HCT116 (cell line): ENCODE measurements at regions not wholly inside any gene's neighbourhood (a gene's known extent, or its start where the extent isn't known, plus 50 kb on each side); places are given as distances from the start of the nearest gene placed in this dataset.

Experiments
- ATAC-seq: fragments of 200-7000 bp; cut with Tn5 transposase; 2 replicates; pipeline ENCODE4 v1.9.1; 2020; ENCODE audit warnings: mild to moderate bottlenecking, moderate library complexity
- BruUV-seq: library from RNA; stranded (reverse); fragments of 400-500 nt; replicated peaks from 2 replicates; lab custom pipeline; 2021; lab: Mats Ljungman, UMichigan
- CTCF ChIA-PET: fragments of 300-600 bp; sonication (Branson Sonifier 250); formaldehyde crosslinking; loops from one replicate; lab custom pipeline; 2021; ENCODE audit warnings: antibody characterized with exemption; lab: Charles Lee
- POLR2A ChIA-PET: fragments of 300-600, 350-600 bp; sonication (Branson Sonifier 250); formaldehyde crosslinking; loops from one replicate; lab custom pipeline; 2021; ENCODE audit warnings: antibody characterized with exemption; lab: Charles Lee
- RAD21 ChIA-PET, 2 experiments: fragments of 300-600 bp; sonication (Branson Sonifier 250); formaldehyde crosslinking; loops; one replicate each; lab custom pipeline; 2023; ENCODE audit warnings: low total read pairs in 2 of 2; ENCODE audit not compliant: uncharacterized antibody in 2 of 2, unreplicated experiment in 2 of 2, low non-redundant PET in 1 of 2; lab: Charles Lee
- DNase-seq: peaks from one replicate; pipeline ENCODE4 v3.0.0-alpha.2; 2010; ENCODE audit warnings: low read depth, low spot score
- H2AFZ ChIP-seq: fragments of 200-600 bp; shearing (Covaris generic), sonication (generic); 2 replicates; pipeline ENCODE4 v1.6.1; 2017; ENCODE audit warnings: low read depth, mixed run types, mixed read lengths, antibody characterized with exemption, low read length; ENCODE audit not compliant: poor library complexity, severe bottlenecking
- H3K27ac ChIP-seq: 2 replicates; pipeline ENCODE4 v1.5.1; 2012; ENCODE audit warnings: low read depth, low read length
- H3K27me3 ChIP-seq: fragments of 200-600 bp; sonication (generic); 2 replicates; pipeline ENCODE4 v1.6.1; 2016; ENCODE audit warnings: mixed run types, low read length, mixed read lengths; ENCODE audit not compliant: insufficient read depth
- H3K36me3 ChIP-seq, 2 experiments: fragments of 200-500 bp in 1 of 2; fragments of 200-600 bp in 1 of 2; sonication (Bioruptor generic) in 1 of 2; sonication (generic) in 1 of 2; 2 replicates each; pipeline versions ENCODE4 v1.5.1 to v1.6.1; 2014 to 2016; ENCODE audit warnings: low read length in 2 of 2, inconsistent platforms in 1 of 2, mixed read lengths in 1 of 2, mixed run types in 1 of 2; ENCODE audit not compliant: insufficient read depth in 2 of 2, control insufficient read depth in 1 of 2
- H3K4me1 ChIP-seq, 2 experiments: fragments of 200-600 bp in 1 of 2; sonication (generic) in 1 of 2; 2 replicates each; pipeline versions ENCODE4 v1.5.1 to v1.6.1; 2012 to 2017; ENCODE audit warnings: low read length in 2 of 2, inconsistent platforms in 1 of 2, mild to moderate bottlenecking in 1 of 2, mixed read lengths in 1 of 2, mixed run types in 1 of 2, moderate library complexity in 1 of 2; ENCODE audit not compliant: insufficient read depth in 2 of 2, control insufficient read depth in 1 of 2
- H3K4me2 ChIP-seq: fragments of 200-600 bp; sonication (generic); 2 replicates; pipeline ENCODE4 v1.6.1; 2017; ENCODE audit warnings: mixed run types, low read length, mixed read lengths
- H3K4me3 ChIP-seq, 2 experiments: fragments of 200-600 bp in 1 of 2; sonication (generic) in 1 of 2; replicated peaks in 1 of 2; 2 replicates each; pipeline ENCODE4 v1.5.1; 2011 to 2016; ENCODE audit warnings: low read length in 2 of 2, control low read depth in 1 of 2, low read depth in 1 of 2, mild to moderate bottlenecking in 1 of 2, mixed read lengths in 1 of 2, mixed run types in 1 of 2
- H3K79me2 ChIP-seq: fragments of 200-600 bp; sonication (generic); 2 replicates; pipeline ENCODE4 v1.6.1; 2017; ENCODE audit warnings: mild to moderate bottlenecking, mixed run types, low read length, moderate library complexity, mixed read lengths; ENCODE audit not compliant: insufficient read depth
- H3K9ac ChIP-seq: fragments of 200-600 bp; sonication (generic); 2 replicates; pipeline ENCODE4 v1.6.1; 2016; ENCODE audit warnings: low read length, mixed read lengths
- H3K9me2 ChIP-seq: fragments of 200-600 bp; sonication (generic), shearing (Covaris generic); 2 replicates; pipeline ENCODE4 v1.6.1; 2017; ENCODE audit warnings: mixed run types, mild to moderate bottlenecking, moderate library complexity; ENCODE audit not compliant: insufficient read depth
- H3K9me3 ChIP-seq, 2 experiments: fragments of 200-500 bp in 1 of 2; fragments of 200-600 bp in 1 of 2; sonication (Bioruptor generic) in 1 of 2; sonication (generic) in 1 of 2; 2 replicates each; pipeline ENCODE4 v1.6.1; 2014 to 2017; ENCODE audit warnings: low read length in 2 of 2, mixed read lengths in 2 of 2, inconsistent platforms in 1 of 2, low read depth in 1 of 2, mild to moderate bottlenecking in 1 of 2, mixed run types in 1 of 2, moderate library complexity in 1 of 2; ENCODE audit not compliant: control insufficient read depth in 1 of 2, insufficient read depth in 1 of 2
- H4K20me1 ChIP-seq: fragments of 200-600 bp; sonication (generic), shearing (Covaris generic); 2 replicates; pipeline ENCODE4 v1.6.1; 2017; ENCODE audit warnings: mixed run types, mild to moderate bottlenecking, moderate library complexity; ENCODE audit not compliant: insufficient read depth
- CEBPB ChIP-seq: IDR thresholded peaks from 2 replicates; pipeline ENCODE4 v1.6.1; 2012; ENCODE audit warnings: low read depth
- ELF1 ChIP-seq: IDR thresholded peaks from 2 replicates; pipeline ENCODE4 v1.6.1; 2012; ENCODE audit warnings: low read depth, borderline replicate concordance
- JUND ChIP-seq: IDR thresholded peaks from 2 replicates; pipeline ENCODE4 v1.6.1; 2012
- SP1 ChIP-seq: IDR thresholded peaks from 2 replicates; pipeline ENCODE4 v1.6.1; 2012; ENCODE audit warnings: low read depth
- ZFX ChIP-seq: fragments of 450-650 bp; IDR thresholded peaks from 2 replicates; pipeline ENCODE4 v1.6.1; 2017
- ZNF274 ChIP-seq: fragments of 200-500 bp; sonication (Bioruptor generic); IDR thresholded peaks from 2 replicates; pipeline ENCODE4 v1.6.1; 2014; ENCODE audit warnings: mild to moderate bottlenecking, low read depth, low read length, inconsistent platforms
- intact Hi-C: fragments of 100-400 bp; cut with micrococcal nuclease; formaldehyde crosslinking; loops from 2 replicates; pipeline ENCODE4 v1.10.0; 2022
- TF ChIP-seq, protein P1 (sequence below): IDR thresholded peaks from 2 replicates; pipeline ENCODE4 v1.6.1; 2011; ENCODE audit warnings: mild to moderate bottlenecking, low read length, moderate library complexity; ENCODE audit not compliant: insufficient replicate concordance; ENCODE audit errors: extremely low read depth
- TF ChIP-seq, protein P2 (sequence below): IDR thresholded peaks from 2 replicates; pipeline ENCODE4 v1.6.1; 2012; ENCODE audit warnings: low read depth
- TF ChIP-seq, protein P3 (sequence below): IDR thresholded peaks from 2 replicates; pipeline ENCODE4 v1.6.1; 2012

DNA sequence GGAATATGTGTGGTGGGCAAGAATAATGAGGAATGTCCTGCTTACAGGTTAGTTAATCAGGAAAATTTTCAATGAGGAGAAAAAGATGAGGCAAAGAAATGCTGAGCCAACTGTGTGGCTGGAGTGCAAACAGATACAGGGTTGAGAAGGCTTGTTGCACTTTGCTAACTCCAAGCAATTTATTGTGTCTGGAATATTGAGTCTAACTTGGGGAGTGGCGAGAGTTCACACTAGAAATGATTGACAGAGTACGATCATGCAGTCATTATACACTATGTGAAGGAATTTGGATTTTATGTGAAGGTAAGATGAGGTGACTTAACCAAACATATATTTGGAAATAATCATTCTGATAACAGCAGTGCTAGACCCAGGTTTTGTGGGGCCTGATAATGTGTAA lies 185.0 kb upstream of the ELAC2 start:
- BruUV-seq: no TSS peak
- Histone ChIP-seq H3K27ac (no peak overlapping the region), H3K79me2 (no peaks in the 10 kb centered on the region), H3K4me2 (no peak overlapping the region), H3K9me2 (no peaks in the 10 kb centered on the region), H3K27me3 (peaks cover 3% of the 10 kb centered on the region; the same call in 1 of the 2 replicates), H3K9me3 (no peaks in the 10 kb centered on the region), H3K4me3 (no peak overlapping the region), H3K4me1 (no peaks in the 10 kb centered on the region), H4K20me1 (no peaks in the 10 kb centered on the region), H3K9ac (no peak overlapping the region), H2AFZ (no peak overlapping the region), H3K36me3 (no peaks in the 10 kb centered on the region)
- intact Hi-C loops: no loop called here
- ATAC-seq (no peak), DNase-seq (no peak)
- RAD21 ChIA-PET: no interaction called here
- CTCF ChIA-PET: no interaction called here
- TF ChIP-seq SP1: no peak
- POLR2A ChIA-PET: no interaction called here

DNA sequence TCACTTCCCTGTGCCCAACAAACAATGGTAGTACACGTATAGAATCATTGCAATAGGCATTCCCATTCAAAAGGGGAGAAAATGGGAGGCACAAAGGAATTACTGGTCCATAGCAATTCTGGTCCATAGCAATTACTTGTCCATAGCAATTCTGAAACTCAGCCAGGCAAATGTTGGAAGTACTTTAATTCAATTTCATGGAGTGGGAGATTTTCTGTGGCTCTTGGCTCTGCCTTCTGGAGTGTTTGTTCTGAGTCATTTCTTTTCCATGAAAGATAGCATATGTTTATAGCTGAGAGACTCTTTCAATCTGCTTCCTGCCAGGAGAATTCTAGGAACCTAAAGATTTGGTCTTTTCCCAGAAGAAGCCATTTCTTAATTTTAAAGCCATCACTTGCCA lies 182.8 kb upstream of the ELAC2 start:
- H3K4me3 ChIP-seq: no peak overlapping the region
- intact Hi-C loops: no loop called here

DNA sequence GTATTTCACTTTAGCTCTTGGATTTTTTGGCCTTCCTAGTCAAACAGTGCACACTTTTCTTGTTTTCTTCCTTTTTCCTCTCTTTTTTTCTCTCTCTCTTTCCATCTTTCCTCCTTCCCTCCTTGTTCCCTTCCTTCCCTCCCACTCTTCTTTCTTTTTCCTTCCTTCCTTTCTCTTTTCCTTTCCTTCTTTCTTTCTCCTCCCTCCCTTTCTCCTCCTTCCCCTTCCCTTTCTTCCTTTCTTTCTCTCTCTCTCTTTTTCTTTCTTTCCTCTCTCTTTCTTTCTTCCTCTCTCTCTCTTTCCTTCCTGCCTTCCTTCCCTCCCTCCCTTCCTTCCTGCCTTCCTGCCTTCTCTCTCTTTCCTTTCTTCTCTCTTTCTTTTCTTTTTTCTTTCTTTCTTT lies 181.6 kb upstream of the ELAC2 start:
- H4K20me1 ChIP-seq: no peaks in the 10 kb centered on the region
- DNase-seq (no peak), ATAC-seq (no peak)
- no peak overlapping the region for H3K4me3 ChIP-seq
- H3K36me3 ChIP-seq: no peaks in the 10 kb centered on the region
- intact Hi-C loops: no loop called here
- no peaks in the 10 kb centered on the region for H3K9me2 ChIP-seq
- CTCF ChIA-PET: no interaction called here
- POLR2A ChIA-PET: no interaction called here
- BruUV-seq: no TSS peak
- no peaks in the 10 kb centered on the region for H3K4me1 ChIP-seq
- no peak overlapping the region for H3K4me2 ChIP-seq
- RAD21 ChIA-PET: no interaction called here
- no peaks in the 10 kb centered on the region for H3K79me2 ChIP-seq
- no peak overlapping the region for H2AFZ ChIP-seq
- H3K27me3 ChIP-seq: peaks cover 3% of the 10 kb centered on the region; the same call in 1 of the 2 replicates
- no peak overlapping the region for H3K27ac ChIP-seq
- H3K9me3 ChIP-seq: no peaks in the 10 kb centered on the region
- no peak overlapping the region for H3K9ac ChIP-seq
- TF ChIP-seq, protein P1, sequence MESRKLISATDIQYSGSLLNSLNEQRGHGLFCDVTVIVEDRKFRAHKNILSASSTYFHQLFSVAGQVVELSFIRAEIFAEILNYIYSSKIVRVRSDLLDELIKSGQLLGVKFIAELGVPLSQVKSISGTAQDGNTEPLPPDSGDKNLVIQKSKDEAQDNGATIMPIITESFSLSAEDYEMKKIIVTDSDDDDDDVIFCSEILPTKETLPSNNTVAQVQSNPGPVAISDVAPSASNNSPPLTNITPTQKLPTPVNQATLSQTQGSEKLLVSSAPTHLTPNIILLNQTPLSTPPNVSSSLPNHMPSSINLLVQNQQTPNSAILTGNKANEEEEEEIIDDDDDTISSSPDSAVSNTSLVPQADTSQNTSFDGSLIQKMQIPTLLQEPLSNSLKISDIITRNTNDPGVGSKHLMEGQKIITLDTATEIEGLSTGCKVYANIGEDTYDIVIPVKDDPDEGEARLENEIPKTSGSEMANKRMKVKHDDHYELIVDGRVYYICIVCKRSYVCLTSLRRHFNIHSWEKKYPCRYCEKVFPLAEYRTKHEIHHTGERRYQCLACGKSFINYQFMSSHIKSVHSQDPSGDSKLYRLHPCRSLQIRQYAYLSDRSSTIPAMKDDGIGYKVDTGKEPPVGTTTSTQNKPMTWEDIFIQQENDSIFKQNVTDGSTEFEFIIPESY: no peak
- TF ChIP-seq JUND (no peak), ZNF274 (no peak), ELF1 (no peak), CEBPB (no peak)
- TF ChIP-seq, protein P2, sequence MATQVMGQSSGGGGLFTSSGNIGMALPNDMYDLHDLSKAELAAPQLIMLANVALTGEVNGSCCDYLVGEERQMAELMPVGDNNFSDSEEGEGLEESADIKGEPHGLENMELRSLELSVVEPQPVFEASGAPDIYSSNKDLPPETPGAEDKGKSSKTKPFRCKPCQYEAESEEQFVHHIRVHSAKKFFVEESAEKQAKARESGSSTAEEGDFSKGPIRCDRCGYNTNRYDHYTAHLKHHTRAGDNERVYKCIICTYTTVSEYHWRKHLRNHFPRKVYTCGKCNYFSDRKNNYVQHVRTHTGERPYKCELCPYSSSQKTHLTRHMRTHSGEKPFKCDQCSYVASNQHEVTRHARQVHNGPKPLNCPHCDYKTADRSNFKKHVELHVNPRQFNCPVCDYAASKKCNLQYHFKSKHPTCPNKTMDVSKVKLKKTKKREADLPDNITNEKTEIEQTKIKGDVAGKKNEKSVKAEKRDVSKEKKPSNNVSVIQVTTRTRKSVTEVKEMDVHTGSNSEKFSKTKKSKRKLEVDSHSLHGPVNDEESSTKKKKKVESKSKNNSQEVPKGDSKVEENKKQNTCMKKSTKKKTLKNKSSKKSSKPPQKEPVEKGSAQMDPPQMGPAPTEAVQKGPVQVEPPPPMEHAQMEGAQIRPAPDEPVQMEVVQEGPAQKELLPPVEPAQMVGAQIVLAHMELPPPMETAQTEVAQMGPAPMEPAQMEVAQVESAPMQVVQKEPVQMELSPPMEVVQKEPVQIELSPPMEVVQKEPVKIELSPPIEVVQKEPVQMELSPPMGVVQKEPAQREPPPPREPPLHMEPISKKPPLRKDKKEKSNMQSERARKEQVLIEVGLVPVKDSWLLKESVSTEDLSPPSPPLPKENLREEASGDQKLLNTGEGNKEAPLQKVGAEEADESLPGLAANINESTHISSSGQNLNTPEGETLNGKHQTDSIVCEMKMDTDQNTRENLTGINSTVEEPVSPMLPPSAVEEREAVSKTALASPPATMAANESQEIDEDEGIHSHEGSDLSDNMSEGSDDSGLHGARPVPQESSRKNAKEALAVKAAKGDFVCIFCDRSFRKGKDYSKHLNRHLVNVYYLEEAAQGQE: no peak
- TF ChIP-seq, protein P3, sequence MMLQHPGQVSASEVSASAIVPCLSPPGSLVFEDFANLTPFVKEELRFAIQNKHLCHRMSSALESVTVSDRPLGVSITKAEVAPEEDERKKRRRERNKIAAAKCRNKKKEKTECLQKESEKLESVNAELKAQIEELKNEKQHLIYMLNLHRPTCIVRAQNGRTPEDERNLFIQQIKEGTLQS: no peak

More for the DNA sequence above, 182.8 kb upstream of the ELAC2 start:
- no peaks in the 10 kb centered on the region for H3K36me3 ChIP-seq
- H3K9me2 ChIP-seq: no peaks in the 10 kb centered on the region
- ChIA-PET RAD21 (no interaction called here), POLR2A (no interaction called here), CTCF (no interaction called here)
- no peak overlapping the region for H3K27ac ChIP-seq
- no peak for ATAC-seq
- no peak overlapping the region for H3K4me2 ChIP-seq
- TF ChIP-seq ZFX: no peak
- no peaks in the 10 kb centered on the region for H4K20me1 ChIP-seq
- H3K9me3 ChIP-seq: no peaks in the 10 kb centered on the region
- no peak overlapping the region for H3K9ac ChIP-seq
- no peaks in the 10 kb centered on the region for H3K79me2 ChIP-seq
- H3K4me1 ChIP-seq: no peaks in the 10 kb centered on the region
- no peak overlapping the region for H2AFZ ChIP-seq
- H3K27me3 ChIP-seq: peaks cover 3% of the 10 kb centered on the region; the same call in 1 of the 2 replicates
- DNase-seq: no peak
- no TSS peak for BruUV-seq
